ENCODE measurements at regions not wholly inside any gene's neighbourhood (a gene's known extent, or its start where the extent isn't known, plus 50 kb on each side); places are given as distances from the start of the nearest gene placed in this dataset.
"Not testable (repeated sequence)": the region's sequence is repeated elsewhere in the genome, so short reads cannot be mapped to it uniquely, and the experiment has no call there.

DNA sequence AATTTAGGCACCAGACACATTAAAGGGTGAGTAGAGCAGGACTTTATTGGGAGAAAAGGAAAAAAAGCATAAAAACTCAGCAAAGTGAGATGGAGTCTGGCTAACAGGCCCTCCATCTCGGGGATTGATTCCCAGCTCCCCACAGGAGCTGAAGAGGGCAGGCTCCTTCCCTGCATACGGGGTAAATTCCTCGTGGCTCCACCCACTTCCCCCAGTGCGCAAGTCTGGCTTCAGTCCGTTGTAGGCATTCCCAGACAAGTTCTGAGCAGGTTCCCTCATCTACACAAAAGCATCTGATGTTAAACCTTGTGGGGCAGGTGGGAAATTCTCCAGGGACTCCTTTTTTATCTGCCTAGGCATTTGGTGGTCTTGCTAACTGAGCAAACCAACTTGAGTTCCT lies 722.6 kb downstream of the ZNF385D start:
- no peak for DNase-seq (ENCODE audit: low spot score)

DNA sequence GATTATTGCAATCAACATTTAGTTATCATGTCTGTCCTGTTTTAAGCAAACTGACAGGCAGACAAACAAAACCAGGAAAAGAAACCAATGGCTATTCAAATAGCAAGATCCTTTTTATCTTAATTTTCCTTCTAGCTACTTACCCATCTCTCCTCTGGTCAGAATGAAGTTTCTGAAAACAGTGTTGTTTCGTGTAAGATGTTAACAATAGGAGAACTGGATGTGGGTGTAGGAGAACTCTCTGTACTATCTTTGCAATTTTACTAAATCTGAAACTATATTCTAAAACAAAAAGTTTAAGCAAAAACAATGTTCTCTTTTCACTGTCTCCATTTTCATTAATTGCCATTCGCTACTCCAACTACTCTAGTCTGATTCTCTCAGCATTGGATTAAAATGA lies 726.4 kb downstream of the ZNF385D start:
- no peak for DNase-seq (ENCODE audit: low spot score)

DNA sequence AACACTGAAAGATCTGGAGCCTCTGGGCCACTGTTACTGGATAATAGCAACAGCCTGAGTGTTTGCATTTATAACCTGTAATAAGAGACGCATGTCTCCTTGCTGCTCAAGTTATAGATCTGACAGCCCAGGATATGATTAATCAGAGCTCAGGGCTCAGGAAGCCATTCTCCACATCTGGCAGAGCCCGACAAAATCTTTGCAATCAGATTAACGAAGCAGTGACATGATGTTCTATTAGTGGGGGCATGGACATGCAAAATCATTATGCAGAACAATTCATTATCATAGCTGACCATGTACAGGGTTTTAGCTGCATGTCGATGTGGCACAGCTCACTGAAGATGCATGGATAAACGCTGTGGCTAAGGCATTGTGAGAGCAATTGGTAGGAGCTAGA lies 730.3 kb downstream of the ZNF385D start:
- DNase-seq (ENCODE audit: low spot score) = no peak

DNA sequence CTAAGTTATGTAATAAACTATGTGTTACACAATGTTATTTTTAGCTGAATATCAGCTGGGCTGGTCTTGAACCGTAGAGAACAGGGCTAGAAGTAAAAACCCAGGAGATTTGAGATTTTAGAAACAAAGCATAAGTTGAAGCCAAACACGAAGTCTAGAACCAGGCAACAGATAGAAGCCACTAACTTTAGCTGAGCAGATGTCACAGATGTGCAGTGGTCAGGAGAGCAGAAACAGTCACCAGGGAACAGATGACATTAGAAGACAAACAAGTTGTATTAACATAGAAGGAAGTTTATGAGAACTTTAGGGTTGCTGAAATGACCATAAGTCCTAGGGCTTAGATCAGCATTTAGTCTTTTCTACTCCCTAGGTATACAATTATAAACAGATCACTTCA lies 731.0 kb downstream of the ZNF385D start:
- no peak for DNase-seq (ENCODE audit: low spot score)

DNA sequence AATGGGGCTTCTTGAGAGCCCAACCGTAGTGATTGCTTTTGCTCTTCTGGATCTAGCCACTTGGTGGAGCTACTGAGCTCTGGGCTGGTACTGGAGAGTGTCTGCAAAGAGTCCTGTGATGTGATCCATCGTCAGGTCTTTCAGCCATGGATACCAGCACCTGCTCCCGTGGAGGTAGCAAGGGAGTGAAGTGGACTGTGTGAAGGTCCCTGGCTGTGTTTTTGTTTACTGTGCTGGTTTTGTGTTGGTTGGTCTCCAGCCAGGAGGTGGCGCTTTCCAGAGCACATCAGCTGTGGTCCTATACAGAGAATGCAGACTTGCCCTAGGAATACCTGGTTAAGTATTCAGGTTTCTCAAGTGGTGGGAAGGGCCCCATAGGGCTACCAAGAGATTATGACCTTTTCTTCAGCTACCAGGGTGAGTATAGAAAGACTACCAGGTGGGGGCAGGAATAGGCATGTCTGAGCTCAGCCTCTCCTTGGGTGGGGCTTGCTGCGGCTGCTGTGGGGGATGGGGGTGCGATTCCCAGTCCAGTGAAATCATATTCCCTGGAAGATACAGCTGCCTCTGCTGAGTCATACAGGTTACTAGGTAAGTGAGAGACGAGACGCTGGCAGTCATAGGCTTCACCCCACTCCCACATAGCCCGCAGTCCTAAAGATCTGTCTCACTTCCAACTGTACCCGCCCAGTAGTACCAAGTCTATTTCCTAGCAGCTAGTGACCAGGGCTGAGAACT lies 733.7 kb downstream of the ZNF385D start:
- DNase-seq (ENCODE audit: low spot score) = peak; percentile 19

DNA sequence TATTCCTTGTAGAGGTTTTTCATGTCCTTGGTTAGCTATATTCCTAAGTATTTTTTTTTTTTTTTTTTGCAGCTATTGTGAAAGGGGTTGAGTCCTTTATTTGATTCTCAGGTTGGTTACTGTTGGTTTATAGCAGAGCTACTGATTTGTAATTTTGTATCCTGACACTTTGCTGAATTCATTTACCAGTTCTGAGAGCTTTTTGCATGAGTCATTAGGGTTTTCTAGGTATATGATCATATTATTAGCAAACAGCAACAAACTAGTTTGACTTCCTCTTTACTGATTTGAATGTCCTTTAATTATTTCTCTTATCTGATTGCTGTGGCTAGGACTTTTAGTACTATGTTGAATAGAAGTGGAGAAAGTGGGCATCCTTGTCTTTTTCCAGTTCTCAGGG lies 737.4 kb downstream of the ZNF385D start:
- DNase-seq (ENCODE audit: low spot score) = no peak

DNA sequence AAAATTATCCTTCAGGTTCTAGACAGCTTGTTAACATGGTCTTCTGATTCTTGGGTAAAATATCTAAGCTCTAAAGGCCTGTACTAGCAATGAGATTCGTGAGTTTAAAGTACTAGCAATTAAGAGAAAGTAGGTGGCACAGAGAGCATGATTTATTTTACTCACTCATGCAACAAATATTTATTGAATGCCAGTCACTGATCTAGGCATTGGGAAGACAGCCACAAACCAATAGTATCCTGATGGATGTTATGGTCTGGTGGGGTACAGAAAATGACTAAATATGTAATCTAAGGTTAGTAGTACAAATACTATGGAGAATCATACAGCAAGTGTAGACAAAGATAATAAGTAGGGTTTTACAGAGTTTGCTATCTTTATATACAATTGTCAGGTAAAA lies 751.3 kb downstream of the ZNF385D start:
- DNase-seq (ENCODE audit: low spot score) = no peak

DNA sequence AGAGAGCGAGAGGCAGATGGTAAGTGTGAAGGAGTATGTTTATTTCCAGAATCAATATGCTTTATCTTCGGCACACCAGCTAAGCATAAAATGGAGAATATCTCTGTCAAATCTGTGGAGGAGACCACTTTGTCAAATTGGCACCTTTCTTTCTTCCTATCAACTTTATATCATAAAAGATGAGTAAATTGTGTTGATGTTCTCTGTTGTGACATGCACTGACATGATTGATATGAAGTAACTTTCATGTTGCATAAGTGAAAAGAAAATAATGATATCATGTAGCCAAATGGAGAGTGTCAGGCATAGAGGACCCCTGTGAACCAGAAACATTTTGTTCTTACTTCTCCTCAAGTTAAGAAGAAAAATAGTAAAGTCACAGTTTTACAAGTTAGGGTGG lies 753.8 kb downstream of the ZNF385D start:
- no peak for DNase-seq (ENCODE audit: low spot score)

DNA sequence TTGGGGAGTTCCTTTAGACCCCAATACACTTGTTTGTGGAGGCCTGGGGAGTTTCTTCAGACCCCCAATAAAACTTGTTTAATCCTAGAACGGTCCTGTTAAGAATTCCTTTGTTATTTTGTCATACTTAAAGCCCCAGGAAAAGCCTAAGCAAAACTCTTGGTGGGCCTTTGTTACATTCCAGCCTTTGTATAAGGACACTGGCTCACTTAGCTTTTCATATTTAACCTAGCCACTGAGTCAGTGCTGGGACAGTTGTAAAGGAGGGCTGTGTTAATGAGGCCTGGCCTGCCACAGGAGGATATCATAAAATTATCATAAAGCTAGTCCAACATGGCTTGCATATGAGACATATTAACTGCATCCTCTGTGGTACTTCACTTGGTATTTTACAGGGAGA lies 760.1 kb downstream of the ZNF385D start:
- DNase-seq (ENCODE audit: low spot score) = no peak

DNA sequence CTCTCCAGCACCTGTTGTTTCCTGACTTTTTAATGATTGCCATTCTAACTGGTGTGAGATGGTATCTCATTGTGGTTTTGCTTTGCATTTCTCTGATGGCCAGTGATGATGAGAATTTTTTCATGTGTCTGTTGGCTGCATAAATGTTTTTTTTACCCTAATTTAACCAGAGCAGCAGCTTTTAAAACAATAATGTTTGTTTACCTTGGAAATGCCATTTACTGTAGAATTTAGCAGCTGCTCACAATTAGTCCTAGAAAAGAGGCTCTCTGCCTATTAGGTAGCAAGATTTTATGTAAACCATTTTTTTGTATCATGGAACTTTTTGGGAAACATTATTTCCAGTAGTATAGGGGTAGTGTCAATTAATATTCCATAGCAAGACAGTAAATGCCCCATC lies 761.4 kb downstream of the ZNF385D start:
- not testable (repeated sequence) for DNase-seq (ENCODE audit: low spot score)

DNA sequence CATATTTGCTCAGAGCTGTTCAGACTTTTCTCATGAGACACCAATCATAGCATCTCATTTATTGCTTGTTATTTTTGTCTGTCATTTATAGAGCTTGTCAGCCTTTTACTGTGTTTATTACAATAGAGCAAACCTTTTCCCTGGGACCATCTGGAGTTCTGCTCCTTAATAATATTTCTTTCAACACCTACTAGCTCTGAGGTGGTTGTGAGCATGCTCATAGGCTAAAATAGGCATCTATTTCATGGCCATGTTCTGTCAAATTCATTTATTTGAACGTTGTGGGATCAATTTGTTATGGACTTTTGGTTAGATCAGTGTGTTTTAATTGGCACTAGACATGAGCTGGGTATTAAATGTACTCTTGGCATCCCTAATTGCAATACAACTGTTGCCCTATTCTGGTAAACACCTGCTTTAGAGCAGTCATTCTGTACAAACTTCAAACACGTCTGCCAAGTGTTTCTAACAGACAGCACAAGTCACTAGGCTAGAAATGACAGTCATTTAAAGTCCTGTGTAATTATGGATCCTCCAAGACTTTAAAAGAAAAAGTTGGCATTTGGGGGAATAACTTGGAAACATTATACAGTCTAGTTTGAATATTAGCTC lies 766.3 kb downstream of the ZNF385D start:
- DNase-seq (ENCODE audit: low spot score) = no peak

DNA sequence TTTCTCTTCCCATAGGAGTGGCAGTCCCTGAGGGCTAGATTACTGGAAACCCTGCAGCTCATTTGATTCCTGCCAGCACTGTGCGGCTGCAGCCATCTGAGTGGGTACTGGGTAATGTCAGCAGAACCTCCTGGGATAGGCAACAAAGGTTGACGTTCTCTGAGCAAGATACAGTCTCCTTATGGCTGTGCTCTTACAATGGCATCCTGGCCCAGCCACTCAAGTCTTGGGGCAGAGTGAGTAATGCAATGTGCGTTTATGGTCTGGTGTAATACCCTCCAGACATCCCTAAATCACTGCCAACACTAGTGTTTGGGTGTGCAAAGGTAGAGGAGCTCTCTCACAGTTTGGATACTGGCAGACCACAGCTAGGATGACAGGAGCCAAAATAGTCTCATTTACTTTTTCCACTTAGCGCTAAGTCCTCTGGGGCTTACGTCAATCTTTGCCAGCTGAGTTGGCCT lies 775.8 kb downstream of the ZNF385D start:
- no peak for DNase-seq (ENCODE audit: low spot score)

DNA sequence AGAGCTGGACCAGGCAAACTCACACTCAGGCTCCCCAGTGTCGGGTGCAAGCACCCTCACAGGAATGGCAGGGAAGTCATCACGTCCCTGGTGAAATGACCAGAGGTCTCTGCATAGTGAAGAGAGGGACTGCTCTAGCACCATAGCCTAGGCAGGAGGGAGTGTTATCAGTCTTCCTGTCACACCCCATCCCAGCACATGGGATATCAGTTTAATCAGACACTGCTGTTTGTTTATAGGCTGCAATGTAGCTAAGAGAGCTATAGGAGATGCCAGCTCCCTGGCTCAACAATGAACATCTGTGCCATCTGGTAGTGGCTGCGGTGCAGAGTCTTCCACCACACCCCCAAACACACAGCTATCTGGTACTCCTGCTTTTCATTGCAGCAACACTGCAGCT lies 776.6 kb downstream of the ZNF385D start:
- no peak for DNase-seq (ENCODE audit: low spot score)

DNA sequence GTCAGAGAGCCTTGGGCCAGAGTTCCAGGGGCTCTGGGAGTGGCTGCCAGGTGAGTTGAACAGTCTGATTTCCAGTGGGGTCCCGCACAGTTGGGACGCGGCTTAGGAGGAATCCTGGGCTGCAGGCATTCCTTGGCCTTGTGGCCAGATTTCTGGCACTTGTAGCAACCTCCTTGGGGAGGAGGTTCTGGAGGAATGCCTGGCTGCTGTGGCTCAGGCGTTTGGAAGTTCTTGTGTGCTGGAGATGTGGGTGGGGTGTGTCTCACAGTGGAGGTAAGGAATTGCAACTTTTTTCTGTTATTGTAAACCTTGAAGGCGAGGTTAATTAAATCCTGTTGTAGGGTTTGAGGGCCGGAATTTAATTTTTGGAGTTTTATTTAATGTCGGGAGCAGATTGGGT lies 780.2 kb downstream of the ZNF385D start:
- not testable (repeated sequence) for DNase-seq (ENCODE audit: low spot score)

DNA sequence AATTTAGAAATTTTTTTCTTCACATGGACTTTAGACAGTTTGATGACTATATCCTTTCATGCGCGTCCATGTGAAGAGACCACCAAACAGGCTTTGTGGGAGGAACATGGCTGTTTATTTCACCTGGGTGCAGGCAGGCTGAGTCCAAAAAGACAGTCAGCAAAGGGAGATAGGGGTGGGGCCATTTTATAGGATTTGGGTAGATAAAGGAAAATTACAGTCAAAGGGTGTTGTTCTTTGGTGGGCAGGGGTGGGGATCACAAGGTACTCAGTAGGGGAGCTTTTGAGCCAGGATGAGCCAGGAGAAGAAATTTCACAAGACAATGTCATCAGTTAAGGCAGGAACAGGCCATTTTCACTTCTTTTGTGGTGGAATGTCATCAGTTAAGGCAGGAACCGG lies 781.5 kb upstream of the SGO1 start:
- DNase-seq (ENCODE audit: low spot score) = not testable (repeated sequence)

DNA sequence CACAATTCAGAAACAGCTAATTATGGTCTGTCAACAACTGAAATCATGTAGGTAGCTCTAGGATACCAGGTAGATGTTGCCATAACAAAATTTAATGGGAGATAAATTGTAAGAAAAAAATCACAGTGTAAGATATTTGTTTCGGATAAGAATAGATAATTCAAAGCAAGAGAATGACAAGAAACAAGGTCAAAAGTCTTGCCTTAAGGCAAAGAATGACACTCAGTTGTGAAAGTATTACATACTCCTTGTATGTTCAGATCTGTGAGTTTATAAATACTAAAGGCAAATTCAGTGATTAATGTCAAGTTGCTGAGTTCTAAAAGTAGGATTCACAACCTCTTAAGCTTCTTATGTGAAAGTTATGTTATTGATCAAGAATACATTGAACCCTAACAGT lies 772.2 kb upstream of the SGO1 start:
- no peak for DNase-seq (ENCODE audit: low spot score)

DNA sequence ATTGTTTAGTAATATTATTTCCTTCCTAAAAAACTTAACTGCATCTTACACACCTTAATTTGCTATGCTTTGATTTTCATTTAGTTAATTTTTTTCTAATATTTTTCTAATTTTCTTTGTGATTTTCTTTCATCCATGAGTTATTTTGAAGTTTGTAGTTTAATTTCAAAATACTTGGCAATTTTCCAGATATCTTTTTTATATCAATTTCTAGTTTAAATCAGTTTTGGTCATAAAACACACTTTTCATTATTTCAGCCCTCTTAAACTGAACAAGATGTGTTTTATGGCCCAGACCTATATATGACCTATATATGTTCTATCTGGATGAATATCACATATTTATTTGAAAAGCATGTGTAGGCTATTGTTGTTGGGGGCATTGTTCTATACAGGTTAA lies 759.9 kb upstream of the SGO1 start:
- DNase-seq (ENCODE audit: low spot score) = no peak

DNA sequence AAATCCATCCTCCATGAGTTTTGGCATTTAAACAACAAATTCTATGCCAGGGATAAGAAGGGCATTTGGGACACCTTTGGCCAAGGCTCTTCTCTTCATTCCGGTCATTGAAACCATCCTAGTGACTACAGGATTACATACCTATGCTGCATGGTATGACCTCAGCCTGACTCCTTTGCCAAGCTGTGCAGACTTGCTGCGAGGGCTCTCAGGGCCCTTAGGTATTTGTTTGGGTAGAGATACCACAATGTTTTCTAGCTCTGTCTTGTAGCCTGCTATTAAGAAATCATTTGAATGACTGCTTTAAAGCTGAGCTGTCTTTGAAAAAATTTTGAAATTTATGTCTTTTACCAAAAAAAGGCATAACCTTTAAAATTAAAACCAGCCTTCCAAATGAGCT lies 749.8 kb upstream of the SGO1 start:
- no peak for DNase-seq (ENCODE audit: low spot score)

DNA sequence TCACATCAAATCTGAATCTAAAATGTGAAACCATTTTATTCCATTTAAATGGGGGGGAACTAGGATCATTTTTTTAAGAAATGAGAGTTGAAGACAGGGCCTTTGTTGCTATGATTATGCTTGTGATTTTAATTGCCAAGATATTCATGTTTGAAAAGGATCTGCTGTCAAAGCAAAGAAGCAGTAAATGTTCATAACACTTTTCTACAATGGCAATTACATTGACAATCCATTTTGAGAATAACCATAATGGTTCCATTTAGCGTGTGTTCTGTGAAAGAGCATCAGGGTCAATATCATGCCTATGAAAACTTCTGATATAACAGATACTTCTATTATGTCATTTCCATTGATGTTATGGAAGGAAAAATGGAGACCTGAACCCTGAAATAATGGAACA lies 745.8 kb upstream of the SGO1 start:
- no peak for DNase-seq (ENCODE audit: low spot score)

DNA sequence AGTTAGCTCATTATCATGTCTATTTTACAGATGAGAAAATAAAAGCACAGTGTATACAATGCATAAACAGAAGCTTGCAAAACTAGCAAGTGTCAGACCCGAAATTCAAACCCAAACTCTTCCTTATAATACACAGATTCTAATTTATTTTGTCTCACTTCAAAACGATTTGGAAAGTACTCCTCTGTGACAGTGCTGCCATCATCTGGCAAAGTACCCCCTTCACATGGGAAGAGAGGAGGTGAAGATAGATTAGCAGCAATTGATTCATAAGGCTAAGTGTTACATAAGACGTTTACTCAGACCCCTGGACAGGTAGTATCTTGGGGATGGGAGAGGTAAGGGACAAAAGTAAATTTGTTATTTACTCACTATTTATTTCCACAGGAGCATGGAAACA lies 744.0 kb upstream of the SGO1 start:
- peak; percentile 3 for DNase-seq (ENCODE audit: low spot score)

DNA sequence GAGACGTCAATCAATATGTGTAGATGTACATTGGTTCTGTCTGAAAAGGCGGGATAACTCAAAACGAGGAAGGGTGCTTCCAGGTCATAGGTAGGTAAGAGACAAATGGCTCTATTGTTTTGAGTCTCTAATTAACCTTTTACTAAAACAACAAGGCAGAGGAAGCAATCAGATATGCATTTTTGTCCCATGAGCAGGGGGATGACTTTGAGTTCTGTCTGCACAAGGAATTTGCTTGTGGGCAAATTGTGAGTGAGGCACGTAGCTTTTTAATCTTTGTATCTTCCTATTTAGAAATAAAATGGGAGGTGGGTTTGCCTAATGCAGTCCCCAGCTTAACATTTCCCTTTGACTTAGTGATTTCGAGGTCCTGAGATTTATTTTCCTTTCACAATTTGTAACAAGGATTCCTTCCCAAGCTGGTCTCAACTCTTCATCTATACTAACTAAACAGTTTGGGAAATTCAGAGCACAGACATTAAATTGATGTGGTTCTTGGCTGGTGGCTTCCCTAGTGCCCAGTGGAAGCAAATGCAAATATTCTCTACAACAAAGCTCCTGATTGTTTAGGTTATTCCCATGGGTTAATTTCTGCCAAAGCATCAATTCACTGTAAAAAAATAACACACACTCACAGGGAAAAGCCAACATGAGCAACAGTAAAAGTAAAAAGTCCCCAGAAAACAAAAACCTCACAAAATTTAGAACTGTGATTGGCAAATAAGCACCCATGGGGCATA lies 738.8 kb upstream of the SGO1 start:
- no peak for DNase-seq (ENCODE audit: low spot score)

DNA sequence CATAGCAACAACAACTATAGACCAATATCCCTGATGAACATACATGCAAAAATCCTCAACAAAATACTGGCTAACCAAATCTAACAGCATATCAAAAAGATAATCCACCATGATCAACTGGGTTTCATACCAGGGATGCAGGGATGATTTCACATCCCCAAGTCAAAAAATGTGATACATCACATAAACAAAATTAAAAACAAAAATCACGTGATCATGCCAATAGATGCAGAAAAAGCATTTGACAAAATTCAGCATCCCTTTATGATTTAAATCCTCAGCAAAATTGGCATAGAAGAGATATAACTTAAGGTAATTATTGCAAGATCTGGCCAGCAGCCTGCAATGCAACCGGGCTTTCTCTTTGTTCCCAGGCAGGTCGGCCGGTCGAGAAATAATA lies 735.1 kb upstream of the SGO1 start:
- DNase-seq (ENCODE audit: low spot score) = not testable (repeated sequence)

All from HT-29 (cell line).